ENCODE measurements at regions not wholly inside any gene's neighbourhood (a gene's known extent, or its start where the extent isn't known, plus 50 kb on each side); places are given as distances from the start of the nearest gene placed in this dataset.

- no peak overlapping the region for H3K4me3 ChIP-seq (ENCODE audit: low read depth, low read length)
- H3K36me3 ChIP-seq (ENCODE audit: control insufficient read depth, insufficient read depth, low read length), result no peaks in the 10 kb centered on the region
- no peak for DNase-seq (ENCODE audit: low read depth)
- no peak for FAIRE-seq
- TF ChIP-seq CTCF (IDR thresholded peaks at IDR 0.05; ENCODE audit: insufficient read depth, low read length, severe bottlenecking), result no peak
- H3K27me3 ChIP-seq (ENCODE audit: control insufficient read depth, insufficient read depth, low read length), result no peaks in the 10 kb centered on the region
Measured at GRCh38 chr12:20260851-20261250, 107.5 kb upstream of the PDE3A start.

GRCh38 chr12:20262119-20262518 is 106.2 kb upstream of the PDE3A start:
- no peaks in the 10 kb centered on the region for H3K36me3 ChIP-seq (ENCODE audit: control insufficient read depth, insufficient read depth, low read length)
- no peak for TF ChIP-seq CTCF (IDR thresholded peaks at IDR 0.05; ENCODE audit: insufficient read depth, low read length, severe bottlenecking)
- FAIRE-seq (no peak), DNase-seq (ENCODE audit: low read depth) (no peak)
- no peaks in the 10 kb centered on the region for H3K27me3 ChIP-seq (ENCODE audit: control insufficient read depth, insufficient read depth, low read length)
- H3K4me3 ChIP-seq (ENCODE audit: low read depth, low read length), result no peak overlapping the region

- H3K27me3 ChIP-seq (ENCODE audit: control insufficient read depth, insufficient read depth, low read length), result no peaks in the 10 kb centered on the region
- no peak overlapping the region for H3K4me3 ChIP-seq (ENCODE audit: low read depth, low read length)
- TF ChIP-seq CTCF (IDR thresholded peaks at IDR 0.05; ENCODE audit: insufficient read depth, low read length, severe bottlenecking), result no peak
- DNase-seq (ENCODE audit: low read depth), result no peak
- no peak for FAIRE-seq
- no peaks in the 10 kb centered on the region for H3K36me3 ChIP-seq (ENCODE audit: control insufficient read depth, insufficient read depth, low read length)
Measured at GRCh38 chr12:20264026-20264425, 104.3 kb upstream of the PDE3A start.

GRCh38 chr12:20264608-20265114 is 103.7 kb upstream of the PDE3A start:
- Histone ChIP-seq H3K4me3 (ENCODE audit: low read depth, low read length) (no peak overlapping the region), H3K27me3 (ENCODE audit: control insufficient read depth, insufficient read depth, low read length) (no peaks in the 10 kb centered on the region), H3K36me3 (ENCODE audit: control insufficient read depth, insufficient read depth, low read length) (no peaks in the 10 kb centered on the region)
- FAIRE-seq, result no peak
- no peak for TF ChIP-seq CTCF (IDR thresholded peaks at IDR 0.05; ENCODE audit: insufficient read depth, low read length, severe bottlenecking)
- DNase-seq (ENCODE audit: low read depth), result peak; percentile 8

- no peak overlapping the region for H3K4me3 ChIP-seq (ENCODE audit: low read depth, low read length)
- DNase-seq (ENCODE audit: low read depth) (peak; percentile 26), FAIRE-seq (no peak)
- no peaks in the 10 kb centered on the region for H3K36me3 ChIP-seq (ENCODE audit: control insufficient read depth, insufficient read depth, low read length)
- TF ChIP-seq CTCF (IDR thresholded peaks at IDR 0.05; ENCODE audit: insufficient read depth, low read length, severe bottlenecking), result no peak
- no peaks in the 10 kb centered on the region for H3K27me3 ChIP-seq (ENCODE audit: control insufficient read depth, insufficient read depth, low read length)
Measured at GRCh38 chr12:20268121-20268732, 100.1 kb upstream of the PDE3A start.

GRCh38 chr12:20268771-20269170 is 99.6 kb upstream of the PDE3A start:
- TF ChIP-seq CTCF (IDR thresholded peaks at IDR 0.05; ENCODE audit: insufficient read depth, low read length, severe bottlenecking), result no peak

More at GRCh38 chr12:20268771-20269170, 99.6 kb upstream of the PDE3A start:
- DNase-seq (ENCODE audit: low read depth), result no peak
- no peak overlapping the region for H3K4me3 ChIP-seq (ENCODE audit: low read depth, low read length)
- H3K27me3 ChIP-seq (ENCODE audit: control insufficient read depth, insufficient read depth, low read length), result no peaks in the 10 kb centered on the region
- H3K36me3 ChIP-seq (ENCODE audit: control insufficient read depth, insufficient read depth, low read length), result no peaks in the 10 kb centered on the region
- FAIRE-seq, result no peak

All from bronchial epithelial cell (primary cell).